ENCODE measurements at regions not wholly inside any gene's neighbourhood (a gene's known extent, or its start where the extent isn't known, plus 50 kb on each side); places are given as distances from the start of the nearest gene placed in this dataset.
"Not testable (repeated sequence)": the region's sequence is repeated elsewhere in the genome, so short reads cannot be mapped to it uniquely, and the experiment has no call there.

- no peak for DNase-seq
Observed at GRCh38 chr19:13712767-13713201, 51.5 kb upstream of the MRI1 start.

- DNase-seq = no peak
Observed at GRCh38 chr19:13707915-13708314, 56.4 kb upstream of the MRI1 start.

- no peak for DNase-seq
Observed at GRCh38 chr19:13705928-13706447, 58.3 kb upstream of the MRI1 start.

- no peak for DNase-seq
Observed at GRCh38 chr19:13705201-13705600, 59.1 kb upstream of the MRI1 start.

- DNase-seq = no peak
Observed at GRCh38 chr19:13701624-13702023, 62.7 kb upstream of the MRI1 start.

- peak; percentile 58 for DNase-seq
Observed at GRCh38 chr19:13700621-13701020, 63.7 kb upstream of the MRI1 start.

- no peak for DNase-seq
Observed at GRCh38 chr19:13699786-13700185, 64.5 kb upstream of the MRI1 start.

- DNase-seq = no peak
Observed at GRCh38 chr19:13696839-13697238, 67.5 kb upstream of the MRI1 start.

- peak; percentile 70 for DNase-seq
Observed at GRCh38 chr19:13693889-13694288, 70.4 kb upstream of the MRI1 start.

GRCh38 chr19:13691569-13692435 is 72.5 kb upstream of the MRI1 start:
- no peak for DNase-seq

- DNase-seq = peak; percentile 70
Observed at GRCh38 chr19:13689085-13689484, 75.2 kb upstream of the MRI1 start.

GRCh38 chr19:13684021-13684420 is 80.3 kb upstream of the MRI1 start:
- DNase-seq = peak; percentile 69

GRCh38 chr19:13681509-13681908 is 82.8 kb upstream of the MRI1 start:
- no peak for DNase-seq

- not testable (repeated sequence) for DNase-seq
Observed at GRCh38 chr19:13680708-13681360, 83.5 kb upstream of the MRI1 start.

GRCh38 chr19:13676967-13677366 is 87.4 kb upstream of the MRI1 start:
- not testable (repeated sequence) for DNase-seq

- peak; percentile 92 for DNase-seq
Observed at GRCh38 chr19:13672480-13673175, 91.7 kb upstream of the MRI1 start.

- DNase-seq = no peak
Observed at GRCh38 chr19:13670846-13671245, 93.5 kb upstream of the MRI1 start.

- DNase-seq = no peak
Observed at GRCh38 chr19:13669780-13670355, 94.5 kb upstream of the MRI1 start.

GRCh38 chr19:13668964-13669363 is 95.4 kb upstream of the MRI1 start:
- DNase-seq = no peak

GRCh38 chr19:13666165-13666564 is 98.2 kb upstream of the MRI1 start:
- no peak for DNase-seq

- no peak for DNase-seq
Observed at GRCh38 chr19:13665125-13665905, 99.0 kb upstream of the MRI1 start.
